Smooth muscle cell (in vitro differentiated cells): ENCODE measurements at regions not wholly inside any gene's neighbourhood (a gene's known extent, or its start where the extent isn't known, plus 50 kb on each side); places are given as distances from the start of the nearest gene placed in this dataset.

Source experiments
- DNase-seq: peaks from one replicate; lab custom pipeline; 2025; ENCODE audit not compliant: unreplicated experiment; lab: John Stamatoyannopoulos, UW
- H2AFZ ChIP-seq: fragments of 200-600 bp; sonication (generic); 2 replicates; pipeline ENCODE4 v1.6.0; 2016; ENCODE audit warnings: antibody characterized with exemption, low read depth, mild to moderate bottlenecking
- H3F3A ChIP-seq: fragments of 200-600 bp; sonication (generic); 2 replicates; pipeline ENCODE4 v1.6.0; 2017; ENCODE audit warnings: antibody characterized with exemption, low read depth
- H3K27ac ChIP-seq: fragments of 200-600 bp; sonication (generic); 2 replicates; pipeline ENCODE4 v1.5.1; 2016; ENCODE audit warnings: low read depth, mild to moderate bottlenecking
- H3K27me3 ChIP-seq: fragments of 200-600 bp; sonication (generic); 2 replicates; pipeline ENCODE4 v1.6.1; 2016; ENCODE audit warnings: low read depth, mild to moderate bottlenecking
- H3K36me3 ChIP-seq: fragments of 200-600 bp; sonication (generic); 2 replicates; pipeline ENCODE4 v1.5.1; 2016; ENCODE audit warnings: low read depth
- H3K4me1 ChIP-seq: fragments of 200-600 bp; sonication (generic); 2 replicates; pipeline ENCODE4 v1.5.1; 2016; ENCODE audit warnings: low read depth
- H3K4me2 ChIP-seq: fragments of 200-600 bp; sonication (generic); 2 replicates; pipeline ENCODE4 v1.6.0; 2016; ENCODE audit warnings: mild to moderate bottlenecking
- H3K4me3 ChIP-seq: fragments of 200-600 bp; sonication (generic); 2 replicates; pipeline ENCODE4 v1.5.1; 2016; ENCODE audit warnings: mild to moderate bottlenecking
- H3K79me2 ChIP-seq: fragments of 200-600 bp; sonication (generic); 2 replicates; pipeline ENCODE4 v1.6.0; 2016; ENCODE audit warnings: low read depth, mild to moderate bottlenecking
- H3K9ac ChIP-seq: fragments of 200-600 bp; sonication (generic); 2 replicates; pipeline ENCODE4 v1.6.0; 2016; ENCODE audit warnings: low read depth
- H3K9me3 ChIP-seq: fragments of 200-600 bp; sonication (generic); replicated peaks from 2 replicates; pipeline ENCODE4 v1.5.1; 2016; ENCODE audit warnings: low read depth
- H4K20me1 ChIP-seq: fragments of 200-600 bp; sonication (generic); 2 replicates; pipeline ENCODE4 v1.6.0; 2016; ENCODE audit warnings: low read depth
- CTCF ChIP-seq: fragments of 200-600 bp; sonication (generic); IDR thresholded peaks from 2 replicates; pipeline ENCODE4 v1.5.1; 2017; ENCODE audit warnings: borderline replicate concordance, mild to moderate bottlenecking, antibody characterized with exemption; ENCODE audit not compliant: insufficient read depth, poor library complexity, severe bottlenecking
- WGBS: methylation state at CpG from one replicate; pipeline ENCODE4 v1.1.7; 2016; ENCODE audit warnings: low lambda C conversion rate; 5-methylcytosine and 5-hydroxymethylcytosine counted together

DNA sequence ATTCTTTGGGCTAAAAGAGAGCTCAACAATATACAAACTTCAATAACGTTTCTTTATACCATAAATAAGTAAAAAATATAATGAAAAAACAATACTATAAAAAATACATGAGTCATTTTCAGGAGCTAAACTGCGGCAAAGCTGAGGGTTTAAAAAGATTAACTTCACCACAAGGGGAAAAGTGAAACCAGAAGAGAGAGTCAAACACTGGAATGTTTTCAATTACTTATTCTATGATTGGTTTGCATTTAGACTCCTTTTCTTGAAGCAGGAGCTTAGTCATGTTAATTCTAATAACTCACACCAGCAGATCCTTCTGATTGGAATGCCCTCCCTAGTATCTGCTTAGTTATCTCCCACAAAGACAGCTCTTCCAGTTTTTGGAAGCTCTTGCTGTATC is 627.3 kb downstream of the UTRN start:
- Histone ChIP-seq H3K4me1 (no peaks in the 10 kb centered on the region), H3K9ac (no peak overlapping the region), H3K36me3 (no peaks in the 10 kb centered on the region), H3F3A (peaks cover 3% of the 10 kb centered on the region), H3K9me3 (no peaks in the 10 kb centered on the region), H3K4me2 (peak overlapping the region; percentile 63), H3K27ac (peak overlapping the region; percentile 50), H3K27me3 (no peaks in the 10 kb centered on the region), H2AFZ (no peak overlapping the region), H3K79me2 (no peaks in the 10 kb centered on the region), H4K20me1 (no peaks in the 10 kb centered on the region), H3K4me3 (no peak overlapping the region)
- DNase-seq = no peak
- no peak for TF ChIP-seq CTCF
- 18% methylated on average over 2 of the region's 2 CpGs for WGBS

DNA sequence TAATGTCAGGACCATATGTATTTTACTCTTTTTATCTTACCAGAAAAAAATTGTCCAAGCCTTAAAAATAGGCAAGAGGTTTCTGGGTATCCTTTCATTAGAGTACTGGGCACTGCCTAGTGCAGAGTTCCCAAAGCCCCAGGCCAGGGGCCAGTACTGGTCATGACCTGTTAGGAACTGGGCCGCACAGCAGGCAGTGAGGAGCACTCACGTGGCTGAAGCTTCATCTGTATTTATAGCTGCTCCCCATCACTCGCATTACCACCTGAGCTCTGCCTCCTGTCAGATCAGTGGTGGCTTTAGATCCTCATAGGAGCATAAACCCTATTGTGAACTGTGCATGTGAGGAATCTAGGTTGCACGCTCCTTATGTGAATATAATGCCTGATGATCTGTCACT is 632.9 kb downstream of the UTRN start:
- H3F3A ChIP-seq = no peaks in the 10 kb centered on the region
- DNase-seq = no peak
- no peak overlapping the region for H3K4me3 ChIP-seq
- no peaks in the 10 kb centered on the region for H3K79me2 ChIP-seq
- 81% methylated on average over 4 of the region's 4 CpGs for WGBS
- no peaks in the 10 kb centered on the region for H3K27me3 ChIP-seq
- H3K4me2 ChIP-seq = no peak overlapping the region
- no peaks in the 10 kb centered on the region for H3K9me3 ChIP-seq
- H3K4me1 ChIP-seq = peaks cover 6% of the 10 kb centered on the region
- no peak overlapping the region for H3K27ac ChIP-seq
- H2AFZ ChIP-seq = no peak overlapping the region
- H4K20me1 ChIP-seq = no peaks in the 10 kb centered on the region
- no peak for TF ChIP-seq CTCF
- H3K9ac ChIP-seq = no peak overlapping the region
- H3K36me3 ChIP-seq = no peaks in the 10 kb centered on the region

DNA sequence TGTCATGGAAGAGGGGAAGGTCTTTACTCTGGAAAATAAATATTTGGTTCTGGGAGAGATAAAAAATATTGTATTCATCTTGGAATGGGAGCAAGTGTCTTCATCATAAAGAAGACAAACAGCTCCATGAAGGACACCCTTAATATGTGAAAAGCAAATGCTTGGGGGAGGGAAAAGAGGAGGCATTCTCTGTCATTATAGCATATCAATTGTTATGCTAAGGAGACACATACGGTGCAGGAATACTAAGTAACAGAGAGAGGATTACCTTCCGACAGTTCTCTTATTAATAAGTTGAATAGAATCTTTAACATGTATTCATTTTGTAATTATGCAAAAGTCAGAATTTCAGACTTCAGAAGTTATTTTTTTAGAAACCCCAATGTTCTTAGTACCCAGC is 634.4 kb downstream of the UTRN start:
- no peak overlapping the region for H2AFZ ChIP-seq
- H3K27ac ChIP-seq = no peak overlapping the region
- no peaks in the 10 kb centered on the region for H4K20me1 ChIP-seq
- no peaks in the 10 kb centered on the region for H3K79me2 ChIP-seq
- H3K9ac ChIP-seq = no peak overlapping the region
- DNase-seq = no peak
- no peaks in the 10 kb centered on the region for H3K36me3 ChIP-seq
- no peak overlapping the region for H3K4me3 ChIP-seq
- no peaks in the 10 kb centered on the region for H3K9me3 ChIP-seq
- no peaks in the 10 kb centered on the region for H3K27me3 ChIP-seq
- no peak for TF ChIP-seq CTCF
- no peaks in the 10 kb centered on the region for H3F3A ChIP-seq
- no peak overlapping the region for H3K4me2 ChIP-seq
- 88% methylated on average over 2 of the region's 2 CpGs for WGBS
- H3K4me1 ChIP-seq = peaks cover 6% of the 10 kb centered on the region

GRCh38 chr6:144920391-144920961 is 635.3 kb downstream of the UTRN start:
- Histone ChIP-seq H3K4me3 (no peak overlapping the region), H3K4me1 (peaks cover 6% of the 10 kb centered on the region), H3K79me2 (no peaks in the 10 kb centered on the region), H3K27ac (no peak overlapping the region), H4K20me1 (no peaks in the 10 kb centered on the region), H2AFZ (no peak overlapping the region), H3K9ac (no peak overlapping the region), H3K9me3 (no peaks in the 10 kb centered on the region), H3F3A (no peaks in the 10 kb centered on the region), H3K4me2 (no peak overlapping the region), H3K27me3 (no peaks in the 10 kb centered on the region), H3K36me3 (no peaks in the 10 kb centered on the region)
- TF ChIP-seq CTCF = no peak
- DNase-seq = no peak
- WGBS = 43% methylated on average over 4 of the region's 4 CpGs
